Endothelial cell of umbilical vein (primary cell): ENCODE measurements at regions not wholly inside any gene's neighbourhood (a gene's known extent, or its start where the extent isn't known, plus 50 kb on each side); places are given as distances from the start of the nearest gene placed in this dataset.

ENCODE experiments used
- BruUV-seq: library from RNA; stranded (reverse); fragments of 400-500 nt; replicated peaks from 2 replicates; lab custom pipeline; 2021; lab: Mats Ljungman, UMichigan
- CTCF ChIA-PET: fragments of 300-600, 350-600 bp; sonication (Branson Sonifier 250); formaldehyde crosslinking; loops from one replicate; lab custom pipeline; 2021; ENCODE audit warnings: antibody characterized with exemption, inconsistent platforms; lab: Charles Lee
- POLR2A ChIA-PET: fragments of 300-600, 350-600 bp; sonication (Branson Sonifier 250); formaldehyde crosslinking; loops from one replicate; lab custom pipeline; 2021; ENCODE audit warnings: antibody characterized with exemption, inconsistent platforms; lab: Charles Lee
- DNase-seq: peaks from one replicate; pipeline ENCODE4 v3.0.0-alpha.2; 2011; ENCODE audit warnings: low read depth, low spot score
- FAIRE-seq: peaks from 2 replicates; lab custom pipeline; 2011; peaks lifted over from hg19 to GRCh38; lab: Jason Lieb, UNC
- H2AFZ ChIP-seq: 2 replicates; pipeline ENCODE4 v1.6.0; 2012; ENCODE audit warnings: low read depth, low read length, control low read depth, inconsistent platforms
- H3K27ac ChIP-seq: 2 replicates; pipeline ENCODE4 v1.5.1; 2011; ENCODE audit warnings: low read depth, mild to moderate bottlenecking, control low read depth, low read length, moderate library complexity; ENCODE audit not compliant: insufficient read depth
- H3K27me3 ChIP-seq, 2 experiments: 2 replicates each; pipeline versions ENCODE4 v1.6.0 to v1.6.1; 2011; ENCODE audit warnings: low read length in 2 of 2, mixed read lengths in 1 of 2; ENCODE audit not compliant: control insufficient read depth in 2 of 2, insufficient read depth in 2 of 2
- H3K36me3 ChIP-seq, 2 experiments: 2 replicates in 1 of 2; 3 replicates in 1 of 2; pipeline ENCODE4 v1.5.1; 2011; ENCODE audit warnings: low read length in 2 of 2, mild to moderate bottlenecking in 1 of 2, moderate library complexity in 1 of 2; ENCODE audit not compliant: control insufficient read depth in 2 of 2, insufficient read depth in 2 of 2; ENCODE audit errors: extremely low read depth in 1 of 2
- H3K4me1 ChIP-seq: 3 replicates; pipeline ENCODE4 v1.5.1; 2011; ENCODE audit warnings: mild to moderate bottlenecking, low read length; ENCODE audit not compliant: control insufficient read depth, insufficient read depth; ENCODE audit errors: extremely low read depth
- H3K4me2 ChIP-seq: 2 replicates; pipeline ENCODE4 v1.6.1; 2011; ENCODE audit warnings: low read length, control low read depth, mixed read lengths; ENCODE audit not compliant: insufficient read depth
- H3K4me3 ChIP-seq, 3 experiments: fragments of 200-600 bp in 1 of 3; sonication (generic), shearing (Covaris generic) in 1 of 3; replicated peaks in 1 of 3; 2 replicates each; pipeline ENCODE4 v1.5.1; 2011 to 2016; ENCODE audit warnings: control low read depth in 3 of 3, low read length in 3 of 3, mild to moderate bottlenecking in 2 of 3, inconsistent platforms in 1 of 3, low read depth in 1 of 3, moderate library complexity in 1 of 3; ENCODE audit not compliant: insufficient read depth in 1 of 3
- H3K79me2 ChIP-seq: 2 replicates; pipeline ENCODE4 v1.6.0; 2012; ENCODE audit warnings: low read length, inconsistent platforms; ENCODE audit not compliant: control insufficient read depth, insufficient read depth
- H3K9ac ChIP-seq: replicated peaks from 2 replicates; pipeline ENCODE3; 2011; ENCODE audit warnings: low read length, control low read depth; ENCODE audit not compliant: insufficient read depth; ENCODE audit errors: extremely low read depth
- H3K9me1 ChIP-seq: replicated peaks from 3 replicates; pipeline ENCODE4 v1.6.0; 2011; ENCODE audit warnings: mild to moderate bottlenecking, low read length; ENCODE audit not compliant: control insufficient read depth, insufficient read depth; ENCODE audit errors: extremely low read depth
- H3K9me3 ChIP-seq: replicated peaks from 2 replicates; pipeline ENCODE4 v1.5.1; 2012; ENCODE audit warnings: low read length, inconsistent platforms; ENCODE audit not compliant: control insufficient read depth, insufficient read depth
- H4K20me1 ChIP-seq: replicated peaks from 2 replicates; pipeline ENCODE3; 2011; ENCODE audit warnings: mild to moderate bottlenecking, low read length; ENCODE audit not compliant: control insufficient read depth, insufficient read depth; ENCODE audit errors: extremely low read depth
- EZH2 ChIP-seq: IDR thresholded peaks from 2 replicates; pipeline ENCODE4 v1.6.1; 2012; ENCODE audit warnings: borderline replicate concordance, low read depth, mild to moderate bottlenecking, moderate library complexity, low read length, inconsistent platforms; ENCODE audit not compliant: severe bottlenecking
- FOS ChIP-seq: IDR thresholded peaks from 2 replicates; pipeline ENCODE4 v1.6.1; 2011; ENCODE audit warnings: mild to moderate bottlenecking, low read length, moderate library complexity, borderline replicate concordance; ENCODE audit not compliant: insufficient read depth
- GATA2 ChIP-seq: IDR thresholded peaks from 2 replicates; pipeline ENCODE4 v1.7.0; 2011; ENCODE audit warnings: low read depth, mild to moderate bottlenecking, moderate library complexity, mixed read lengths, low read length; ENCODE audit not compliant: insufficient read length, insufficient read depth
- JUN ChIP-seq: IDR thresholded peaks from 2 replicates; pipeline ENCODE4 v1.6.1; 2011; ENCODE audit warnings: borderline replicate concordance, low read depth; ENCODE audit not compliant: insufficient read length, insufficient read depth
- MYC ChIP-seq: IDR thresholded peaks from one replicate; pipeline ENCODE4 v1.6.1; 2011; ENCODE audit warnings: mild to moderate bottlenecking, low read depth, low read length
- POLR2A ChIP-seq: IDR thresholded peaks from 2 replicates; pipeline ENCODE4 v1.6.1; 2012; ENCODE audit warnings: low read depth, mild to moderate bottlenecking, control low read depth, low read length
- POLR2AphosphoS5 ChIP-seq: IDR thresholded peaks from 2 replicates; pipeline ENCODE4 v1.6.1; 2012; ENCODE audit warnings: low read depth, mild to moderate bottlenecking, control low read depth, low read length, moderate library complexity; ENCODE audit not compliant: insufficient read depth
- dilution Hi-C: fragments of 300-500 bp; cut with MboI; formaldehyde crosslinking; loops from one replicate; pipeline ENCODE4 v1.15.0; 2019; ENCODE audit warnings: low sequenced_read_pairs; ENCODE audit not compliant: extremely low pct_ligation_motif_present
- intact Hi-C: fragments of 100-400 bp; cut with micrococcal nuclease; formaldehyde crosslinking; loops from one replicate; pipeline ENCODE4 v1.10.0; 2022
- TF ChIP-seq, protein P1 (sequence below): IDR thresholded peaks from 2 replicates; pipeline ENCODE4 v1.6.1; 2011; ENCODE audit not compliant: insufficient read depth, insufficient read length
- TF ChIP-seq, protein P2 (sequence below), 2 donors: IDR thresholded peaks; 1 replicate in 1 of 2; 2 replicates in 1 of 2; pipeline ENCODE4 v1.5.1; 2011; ENCODE audit warnings: low read length in 2 of 2, mild to moderate bottlenecking in 2 of 2, moderate library complexity in 2 of 2, control low read depth in 1 of 2, inconsistent platforms in 1 of 2, low read depth in 1 of 2; ENCODE audit not compliant: insufficient read depth in 1 of 2; ENCODE audit errors: extremely low read depth in 1 of 2

DNA sequence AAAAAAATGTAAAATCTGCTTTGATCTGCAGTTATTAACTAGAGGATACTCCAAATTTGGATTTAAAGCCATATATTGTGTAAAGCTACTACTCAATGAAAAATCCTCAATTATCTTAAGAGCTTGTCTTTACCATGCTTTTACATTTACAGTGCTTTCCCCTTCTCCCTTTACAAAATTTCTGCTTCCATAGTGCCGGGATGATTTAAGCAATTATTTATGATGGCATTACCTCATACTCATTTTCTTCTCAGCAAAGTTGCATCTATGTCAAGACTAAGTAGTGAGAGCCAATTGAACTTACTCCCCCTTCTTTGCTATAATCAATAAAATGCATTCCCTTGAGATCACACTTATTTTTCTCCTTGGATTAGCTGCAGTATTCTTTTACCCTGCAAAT, 505.4 kb upstream of the AGA start:
- dilution Hi-C loops (no loop called here), intact Hi-C loops (no loop called here)
- CTCF ChIA-PET = no interaction called here

More for the DNA sequence above, 505.4 kb upstream of the AGA start:
- no peak overlapping the region for H3K4me3 ChIP-seq
- DNase-seq = no peak
- no peaks in the 10 kb centered on the region for H3K36me3 ChIP-seq
- H4K20me1 ChIP-seq = no peaks in the 10 kb centered on the region
- no TSS peak for BruUV-seq
- no peak overlapping the region for H3K9ac ChIP-seq
- no peaks in the 10 kb centered on the region for H3K4me1 ChIP-seq
- H3K9me1 ChIP-seq = no peaks in the 10 kb centered on the region
- H3K79me2 ChIP-seq = no peaks in the 10 kb centered on the region
- TF ChIP-seq EZH2 = no peak
- TF ChIP-seq POLR2A = no peak
- TF ChIP-seq FOS = no peak
- TF ChIP-seq JUN = no peak
- TF ChIP-seq POLR2AphosphoS5 = no peak
- no peak for TF ChIP-seq MYC
- TF ChIP-seq GATA2 = no peak
- TF ChIP-seq, protein P1, sequence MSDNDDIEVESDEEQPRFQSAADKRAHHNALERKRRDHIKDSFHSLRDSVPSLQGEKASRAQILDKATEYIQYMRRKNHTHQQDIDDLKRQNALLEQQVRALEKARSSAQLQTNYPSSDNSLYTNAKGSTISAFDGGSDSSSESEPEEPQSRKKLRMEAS = no peak
- TF ChIP-seq, protein P2, sequence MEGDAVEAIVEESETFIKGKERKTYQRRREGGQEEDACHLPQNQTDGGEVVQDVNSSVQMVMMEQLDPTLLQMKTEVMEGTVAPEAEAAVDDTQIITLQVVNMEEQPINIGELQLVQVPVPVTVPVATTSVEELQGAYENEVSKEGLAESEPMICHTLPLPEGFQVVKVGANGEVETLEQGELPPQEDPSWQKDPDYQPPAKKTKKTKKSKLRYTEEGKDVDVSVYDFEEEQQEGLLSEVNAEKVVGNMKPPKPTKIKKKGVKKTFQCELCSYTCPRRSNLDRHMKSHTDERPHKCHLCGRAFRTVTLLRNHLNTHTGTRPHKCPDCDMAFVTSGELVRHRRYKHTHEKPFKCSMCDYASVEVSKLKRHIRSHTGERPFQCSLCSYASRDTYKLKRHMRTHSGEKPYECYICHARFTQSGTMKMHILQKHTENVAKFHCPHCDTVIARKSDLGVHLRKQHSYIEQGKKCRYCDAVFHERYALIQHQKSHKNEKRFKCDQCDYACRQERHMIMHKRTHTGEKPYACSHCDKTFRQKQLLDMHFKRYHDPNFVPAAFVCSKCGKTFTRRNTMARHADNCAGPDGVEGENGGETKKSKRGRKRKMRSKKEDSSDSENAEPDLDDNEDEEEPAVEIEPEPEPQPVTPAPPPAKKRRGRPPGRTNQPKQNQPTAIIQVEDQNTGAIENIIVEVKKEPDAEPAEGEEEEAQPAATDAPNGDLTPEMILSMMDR (IDR thresholded peaks at IDR 0.05; ENCODE audit: extremely low read depth in 1 of 2, insufficient read depth in 1 of 2, low read depth in 1 of 2, low read length in 2 of 2) = no peak
- FAIRE-seq = no peak
- H3K27me3 ChIP-seq = no peaks in the 10 kb centered on the region
- POLR2A ChIA-PET = no interaction called here
- H3K27ac ChIP-seq = no peak overlapping the region
- no peak overlapping the region for H2AFZ ChIP-seq
- H3K9me3 ChIP-seq = no peaks in the 10 kb centered on the region
- no peak overlapping the region for H3K4me2 ChIP-seq
